ENCODE measurements at regions not wholly inside any gene's neighbourhood (a gene's known extent, or its start where the extent isn't known, plus 50 kb on each side); places are given as distances from the start of the nearest gene placed in this dataset.

DNA sequence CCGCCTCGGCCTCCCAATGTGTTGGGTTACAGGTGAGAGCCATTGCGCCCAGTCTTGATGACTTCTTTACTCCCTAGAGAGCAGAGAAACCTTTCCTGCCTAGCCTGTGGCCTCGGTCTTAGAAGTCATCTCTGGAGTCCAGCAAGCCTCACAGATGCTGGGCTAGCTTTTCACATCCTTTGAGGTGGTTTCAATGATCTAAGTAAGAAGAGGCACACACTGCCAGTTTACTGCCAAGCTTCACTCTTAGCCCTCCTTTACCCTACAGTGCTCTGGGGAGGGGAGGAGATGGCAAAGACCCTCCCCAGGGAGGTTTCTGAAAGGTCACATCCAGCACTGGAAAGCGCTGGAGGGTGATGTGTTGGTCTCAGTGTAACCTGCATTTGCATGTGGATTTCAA is 304.8 kb downstream of the PCNX1 start:
- TF ChIP-seq, protein P1, sequence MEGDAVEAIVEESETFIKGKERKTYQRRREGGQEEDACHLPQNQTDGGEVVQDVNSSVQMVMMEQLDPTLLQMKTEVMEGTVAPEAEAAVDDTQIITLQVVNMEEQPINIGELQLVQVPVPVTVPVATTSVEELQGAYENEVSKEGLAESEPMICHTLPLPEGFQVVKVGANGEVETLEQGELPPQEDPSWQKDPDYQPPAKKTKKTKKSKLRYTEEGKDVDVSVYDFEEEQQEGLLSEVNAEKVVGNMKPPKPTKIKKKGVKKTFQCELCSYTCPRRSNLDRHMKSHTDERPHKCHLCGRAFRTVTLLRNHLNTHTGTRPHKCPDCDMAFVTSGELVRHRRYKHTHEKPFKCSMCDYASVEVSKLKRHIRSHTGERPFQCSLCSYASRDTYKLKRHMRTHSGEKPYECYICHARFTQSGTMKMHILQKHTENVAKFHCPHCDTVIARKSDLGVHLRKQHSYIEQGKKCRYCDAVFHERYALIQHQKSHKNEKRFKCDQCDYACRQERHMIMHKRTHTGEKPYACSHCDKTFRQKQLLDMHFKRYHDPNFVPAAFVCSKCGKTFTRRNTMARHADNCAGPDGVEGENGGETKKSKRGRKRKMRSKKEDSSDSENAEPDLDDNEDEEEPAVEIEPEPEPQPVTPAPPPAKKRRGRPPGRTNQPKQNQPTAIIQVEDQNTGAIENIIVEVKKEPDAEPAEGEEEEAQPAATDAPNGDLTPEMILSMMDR (IDR thresholded peaks at IDR 0.05) = no peak
- TF ChIP-seq POLR2A (IDR thresholded peaks at IDR 0.05) = no peak
